ENCODE measurements at regions not wholly inside any gene's neighbourhood (a gene's known extent, or its start where the extent isn't known, plus 50 kb on each side); places are given as distances from the start of the nearest gene placed in this dataset.

DNA sequence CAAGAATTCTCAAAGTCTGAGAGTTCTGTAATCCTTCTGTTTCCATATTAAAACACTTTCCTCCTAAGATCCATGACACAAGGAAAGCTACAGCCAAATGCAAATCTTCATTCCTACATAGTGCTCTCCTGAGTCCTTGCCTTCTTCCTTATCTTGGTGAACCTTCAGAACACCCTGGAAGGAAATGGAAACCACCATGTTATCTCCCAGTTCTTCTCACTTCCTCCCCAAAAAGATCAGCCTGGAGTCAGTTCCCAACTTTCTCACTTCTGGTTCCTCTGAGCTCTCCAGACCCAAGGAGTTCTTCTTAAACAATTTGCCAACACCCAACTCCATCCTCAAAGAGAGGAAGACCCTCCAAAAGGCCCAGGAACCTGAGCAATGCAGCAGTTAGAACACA, 193.3 kb upstream of the CCN2 start:
- TF ChIP-seq, protein P1, sequence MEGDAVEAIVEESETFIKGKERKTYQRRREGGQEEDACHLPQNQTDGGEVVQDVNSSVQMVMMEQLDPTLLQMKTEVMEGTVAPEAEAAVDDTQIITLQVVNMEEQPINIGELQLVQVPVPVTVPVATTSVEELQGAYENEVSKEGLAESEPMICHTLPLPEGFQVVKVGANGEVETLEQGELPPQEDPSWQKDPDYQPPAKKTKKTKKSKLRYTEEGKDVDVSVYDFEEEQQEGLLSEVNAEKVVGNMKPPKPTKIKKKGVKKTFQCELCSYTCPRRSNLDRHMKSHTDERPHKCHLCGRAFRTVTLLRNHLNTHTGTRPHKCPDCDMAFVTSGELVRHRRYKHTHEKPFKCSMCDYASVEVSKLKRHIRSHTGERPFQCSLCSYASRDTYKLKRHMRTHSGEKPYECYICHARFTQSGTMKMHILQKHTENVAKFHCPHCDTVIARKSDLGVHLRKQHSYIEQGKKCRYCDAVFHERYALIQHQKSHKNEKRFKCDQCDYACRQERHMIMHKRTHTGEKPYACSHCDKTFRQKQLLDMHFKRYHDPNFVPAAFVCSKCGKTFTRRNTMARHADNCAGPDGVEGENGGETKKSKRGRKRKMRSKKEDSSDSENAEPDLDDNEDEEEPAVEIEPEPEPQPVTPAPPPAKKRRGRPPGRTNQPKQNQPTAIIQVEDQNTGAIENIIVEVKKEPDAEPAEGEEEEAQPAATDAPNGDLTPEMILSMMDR (IDR thresholded peaks at IDR 0.05; ENCODE audit: low read depth, low read length) = no peak

DNA sequence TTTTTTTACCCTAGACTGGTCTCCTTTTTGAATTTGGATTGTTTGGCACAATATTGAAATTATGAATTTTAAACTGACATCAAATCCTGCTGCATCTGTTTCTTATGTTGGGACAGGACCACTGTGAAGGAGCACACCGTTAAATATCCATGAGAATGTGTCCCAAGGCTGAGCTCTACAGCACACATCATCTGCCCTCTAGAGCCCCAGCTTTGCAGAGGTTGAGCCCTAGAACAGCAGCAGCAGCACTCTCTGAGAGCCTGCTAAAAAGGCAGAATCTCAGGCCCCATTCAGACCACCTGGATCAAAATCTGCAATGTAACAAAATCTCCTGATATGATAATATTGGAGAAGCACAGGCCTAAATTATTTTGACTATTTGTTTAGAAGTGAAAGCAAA, 192.1 kb upstream of the CCN2 start:
- H3K4me3 ChIP-seq (ENCODE audit: low read depth, low read length) = no peak overlapping the region
- TF ChIP-seq, protein P1 (IDR thresholded peaks at IDR 0.05; ENCODE audit: low read depth, low read length) = no peak

More for the DNA sequence above, 193.3 kb upstream of the CCN2 start:
- no peak overlapping the region for H3K4me3 ChIP-seq (ENCODE audit: low read depth, low read length)

DNA sequence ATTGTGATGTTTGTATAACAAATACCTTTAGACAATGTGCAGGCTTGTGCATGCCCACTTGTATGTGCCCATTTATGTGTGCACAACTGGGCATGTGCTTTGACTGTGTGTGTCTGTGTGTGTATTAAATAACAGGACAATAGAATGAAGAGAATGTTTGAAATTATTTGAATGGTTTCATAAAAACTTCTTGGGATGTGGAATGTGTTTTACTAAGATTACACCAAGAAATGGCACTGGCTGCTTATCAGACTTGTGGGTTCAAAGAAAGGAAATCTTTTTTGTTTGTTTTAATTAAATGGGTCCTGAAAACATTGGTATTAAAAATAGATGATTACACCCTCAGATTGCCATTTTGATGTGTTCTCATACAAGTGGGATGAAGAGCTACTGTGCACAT, 191.6 kb upstream of the CCN2 start:
- H3K4me3 ChIP-seq (ENCODE audit: low read depth, low read length) = no peak overlapping the region
- TF ChIP-seq, protein P1 (IDR thresholded peaks at IDR 0.05; ENCODE audit: low read depth, low read length) = no peak

DNA sequence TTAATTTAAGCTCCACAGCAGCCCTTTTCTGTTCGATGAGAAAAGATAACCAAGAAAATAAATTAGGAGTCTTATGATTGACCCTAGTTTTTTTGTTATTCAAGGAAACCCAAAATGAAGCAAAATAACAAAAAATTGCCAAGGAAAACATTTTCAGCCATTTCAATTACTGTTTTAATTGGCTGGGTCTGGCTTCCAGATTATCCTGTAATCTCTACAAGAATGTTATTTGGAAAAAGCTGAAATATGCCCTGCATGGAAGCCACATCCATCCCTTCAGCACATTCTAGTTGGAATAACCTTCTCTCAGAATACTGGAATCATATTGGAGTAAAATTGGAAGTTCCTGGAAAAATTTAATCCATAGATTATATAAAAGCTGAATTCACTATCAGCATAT, 191.1 kb upstream of the CCN2 start:
- TF ChIP-seq, protein P1 (IDR thresholded peaks at IDR 0.05; ENCODE audit: low read depth, low read length) = no peak
- H3K4me3 ChIP-seq (ENCODE audit: low read depth, low read length) = no peak overlapping the region

DNA sequence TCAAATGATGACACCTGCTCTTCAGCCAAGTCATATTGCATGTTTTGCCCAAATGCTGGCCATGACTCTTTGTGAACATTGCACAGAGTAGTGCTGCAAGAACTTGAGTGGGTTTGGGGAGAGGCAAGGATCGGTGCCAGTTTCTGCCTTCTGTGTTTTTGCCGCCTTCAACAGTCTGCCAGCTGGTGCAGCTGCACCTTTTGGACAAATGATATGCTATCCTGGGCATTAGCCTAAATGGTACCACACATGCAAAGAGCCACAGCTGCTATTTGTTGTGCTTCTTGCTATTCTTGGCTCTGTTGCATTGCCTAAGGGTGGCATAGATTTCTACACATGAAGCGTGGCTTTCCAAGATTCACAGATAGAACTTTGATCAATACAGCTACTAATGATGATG, 189.0 kb upstream of the CCN2 start:
- TF ChIP-seq, protein P1 (IDR thresholded peaks at IDR 0.05; ENCODE audit: low read depth, low read length) = no peak
- no peak overlapping the region for H3K4me3 ChIP-seq (ENCODE audit: low read depth, low read length)

DNA sequence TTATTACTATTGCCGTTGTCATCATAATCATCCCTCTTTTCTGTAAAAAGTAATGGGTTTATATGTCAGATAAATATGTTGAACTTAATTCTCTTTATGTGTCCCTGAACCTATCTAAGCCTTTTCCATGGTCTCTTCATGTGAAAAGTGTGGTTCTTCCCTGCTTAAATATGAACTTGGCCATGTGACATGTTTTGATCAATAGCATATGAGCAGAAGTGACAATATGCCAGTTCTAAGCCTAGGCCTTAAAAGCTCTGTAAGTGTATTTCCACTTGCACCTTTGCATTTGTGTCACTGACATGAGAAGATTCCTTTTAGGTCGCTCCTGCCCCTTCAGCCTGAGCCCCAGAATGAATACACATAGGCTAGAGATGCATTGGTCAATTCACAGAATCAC, 188.4 kb upstream of the CCN2 start:
- TF ChIP-seq, protein P1 (IDR thresholded peaks at IDR 0.05; ENCODE audit: low read depth, low read length) = no peak
- no peak overlapping the region for H3K4me3 ChIP-seq (ENCODE audit: low read depth, low read length)

DNA sequence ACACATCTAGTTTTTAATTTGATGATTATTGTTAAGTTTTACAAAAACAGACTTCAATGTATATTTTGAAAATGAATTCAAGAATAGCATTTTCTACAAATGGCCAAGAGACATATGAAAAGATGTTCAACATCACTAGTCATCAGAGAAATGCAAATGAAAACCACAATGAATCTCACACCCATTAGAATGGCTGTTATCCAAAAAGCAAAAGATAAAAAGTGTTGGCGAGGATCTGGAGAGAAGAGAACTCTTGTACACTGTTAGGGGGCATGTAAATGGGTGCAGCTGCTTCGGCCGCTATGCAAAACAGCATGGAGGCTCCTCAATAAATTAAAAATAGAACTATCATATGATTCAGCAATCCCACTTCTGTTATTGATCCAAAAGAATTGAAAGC, 185.8 kb upstream of the CCN2 start:
- H3K4me3 ChIP-seq (ENCODE audit: low read depth, low read length) = no peak overlapping the region
- TF ChIP-seq, protein P1 (IDR thresholded peaks at IDR 0.05; ENCODE audit: low read depth, low read length) = no peak

Data from WI38 (cell line).